ENCODE measurements at regions not wholly inside any gene's neighbourhood (a gene's known extent, or its start where the extent isn't known, plus 50 kb on each side); places are given as distances from the start of the nearest gene placed in this dataset.

DNA sequence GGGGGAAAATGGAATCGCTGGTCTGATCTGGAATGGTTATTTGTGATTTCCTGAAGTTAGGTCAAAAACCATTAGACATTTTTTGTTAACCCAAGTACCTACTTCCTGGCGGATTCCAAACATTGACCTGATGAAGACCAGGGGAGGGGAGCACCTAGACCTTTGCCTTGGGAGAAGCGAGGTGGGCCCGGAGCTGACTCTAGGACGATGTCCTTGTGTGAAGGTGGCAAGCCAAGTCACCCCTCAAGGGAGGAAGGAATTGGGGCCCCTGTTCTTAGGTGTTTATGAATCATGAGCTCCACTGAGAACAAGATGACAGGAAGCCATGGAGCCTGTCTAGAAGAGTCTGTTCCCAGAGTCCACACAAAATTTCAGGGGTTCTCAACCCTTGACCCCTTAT lies 204.9 kb upstream of the FOXF1 start:
- SMC1A ChIA-PET (ENCODE audit: uncharacterized antibody, unreplicated experiment): no interaction called here
- TF ChIP-seq MEF2A (IDR thresholded peaks at IDR 0.05; ENCODE audit: insufficient read depth, low read depth, low read length) (no peak), MXI1 (IDR thresholded peaks at IDR 0.05; ENCODE audit: low read depth, low read length) (no peak), ZNF207 (IDR thresholded peaks at IDR 0.05; ENCODE audit: borderline replicate concordance) (no peak), BMI1 (IDR thresholded peaks at IDR 0.05; ENCODE audit: borderline replicate concordance) (no peak), IRF3 (IDR thresholded peaks at IDR 0.05) (no peak), POU2F2 (IDR thresholded peaks at IDR 0.05; ENCODE audit: borderline replicate concordance, low read depth, low read length) (no peak), NFYB (IDR thresholded peaks at IDR 0.05; ENCODE audit: insufficient read depth, low read depth, low read length) (no peak), SREBF2 (IDR thresholded peaks at IDR 0.05; ENCODE audit: low read length) (no peak), ZSCAN29 (IDR thresholded peaks at IDR 0.05) (no peak), SRF (IDR thresholded peaks at IDR 0.05; ENCODE audit: low read depth in 2 of 2, low read length in 2 of 2) (no peak), RELA (IDR thresholded peaks at IDR 0.05; ENCODE audit: borderline replicate concordance, partially characterized antibody) (no peak)
- TF ChIP-seq, protein P1, sequence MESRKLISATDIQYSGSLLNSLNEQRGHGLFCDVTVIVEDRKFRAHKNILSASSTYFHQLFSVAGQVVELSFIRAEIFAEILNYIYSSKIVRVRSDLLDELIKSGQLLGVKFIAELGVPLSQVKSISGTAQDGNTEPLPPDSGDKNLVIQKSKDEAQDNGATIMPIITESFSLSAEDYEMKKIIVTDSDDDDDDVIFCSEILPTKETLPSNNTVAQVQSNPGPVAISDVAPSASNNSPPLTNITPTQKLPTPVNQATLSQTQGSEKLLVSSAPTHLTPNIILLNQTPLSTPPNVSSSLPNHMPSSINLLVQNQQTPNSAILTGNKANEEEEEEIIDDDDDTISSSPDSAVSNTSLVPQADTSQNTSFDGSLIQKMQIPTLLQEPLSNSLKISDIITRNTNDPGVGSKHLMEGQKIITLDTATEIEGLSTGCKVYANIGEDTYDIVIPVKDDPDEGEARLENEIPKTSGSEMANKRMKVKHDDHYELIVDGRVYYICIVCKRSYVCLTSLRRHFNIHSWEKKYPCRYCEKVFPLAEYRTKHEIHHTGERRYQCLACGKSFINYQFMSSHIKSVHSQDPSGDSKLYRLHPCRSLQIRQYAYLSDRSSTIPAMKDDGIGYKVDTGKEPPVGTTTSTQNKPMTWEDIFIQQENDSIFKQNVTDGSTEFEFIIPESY (IDR thresholded peaks at IDR 0.05): no peak
- TF ChIP-seq, protein P2, sequence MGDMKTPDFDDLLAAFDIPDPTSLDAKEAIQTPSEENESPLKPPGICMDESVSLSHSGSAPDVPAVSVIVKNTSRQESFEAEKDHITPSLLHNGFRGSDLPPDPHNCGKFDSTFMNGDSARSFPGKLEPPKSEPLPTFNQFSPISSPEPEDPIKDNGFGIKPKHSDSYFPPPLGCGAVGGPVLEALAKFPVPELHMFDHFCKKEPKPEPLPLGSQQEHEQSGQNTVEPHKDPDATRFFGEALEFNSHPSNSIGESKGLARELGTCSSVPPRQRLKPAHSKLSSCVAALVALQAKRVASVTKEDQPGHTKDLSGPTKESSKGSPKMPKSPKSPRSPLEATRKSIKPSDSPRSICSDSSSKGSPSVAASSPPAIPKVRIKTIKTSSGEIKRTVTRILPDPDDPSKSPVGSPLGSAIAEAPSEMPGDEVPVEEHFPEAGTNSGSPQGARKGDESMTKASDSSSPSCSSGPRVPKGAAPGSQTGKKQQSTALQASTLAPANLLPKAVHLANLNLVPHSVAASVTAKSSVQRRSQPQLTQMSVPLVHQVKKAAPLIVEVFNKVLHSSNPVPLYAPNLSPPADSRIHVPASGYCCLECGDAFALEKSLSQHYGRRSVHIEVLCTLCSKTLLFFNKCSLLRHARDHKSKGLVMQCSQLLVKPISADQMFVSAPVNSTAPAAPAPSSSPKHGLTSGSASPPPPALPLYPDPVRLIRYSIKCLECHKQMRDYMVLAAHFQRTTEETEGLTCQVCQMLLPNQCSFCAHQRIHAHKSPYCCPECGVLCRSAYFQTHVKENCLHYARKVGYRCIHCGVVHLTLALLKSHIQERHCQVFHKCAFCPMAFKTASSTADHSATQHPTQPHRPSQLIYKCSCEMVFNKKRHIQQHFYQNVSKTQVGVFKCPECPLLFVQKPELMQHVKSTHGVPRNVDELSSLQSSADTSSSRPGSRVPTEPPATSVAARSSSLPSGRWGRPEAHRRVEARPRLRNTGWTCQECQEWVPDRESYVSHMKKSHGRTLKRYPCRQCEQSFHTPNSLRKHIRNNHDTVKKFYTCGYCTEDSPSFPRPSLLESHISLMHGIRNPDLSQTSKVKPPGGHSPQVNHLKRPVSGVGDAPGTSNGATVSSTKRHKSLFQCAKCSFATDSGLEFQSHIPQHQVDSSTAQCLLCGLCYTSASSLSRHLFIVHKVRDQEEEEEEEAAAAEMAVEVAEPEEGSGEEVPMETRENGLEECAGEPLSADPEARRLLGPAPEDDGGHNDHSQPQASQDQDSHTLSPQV (IDR thresholded peaks at IDR 0.05): no peak
- TF ChIP-seq, protein P3, sequence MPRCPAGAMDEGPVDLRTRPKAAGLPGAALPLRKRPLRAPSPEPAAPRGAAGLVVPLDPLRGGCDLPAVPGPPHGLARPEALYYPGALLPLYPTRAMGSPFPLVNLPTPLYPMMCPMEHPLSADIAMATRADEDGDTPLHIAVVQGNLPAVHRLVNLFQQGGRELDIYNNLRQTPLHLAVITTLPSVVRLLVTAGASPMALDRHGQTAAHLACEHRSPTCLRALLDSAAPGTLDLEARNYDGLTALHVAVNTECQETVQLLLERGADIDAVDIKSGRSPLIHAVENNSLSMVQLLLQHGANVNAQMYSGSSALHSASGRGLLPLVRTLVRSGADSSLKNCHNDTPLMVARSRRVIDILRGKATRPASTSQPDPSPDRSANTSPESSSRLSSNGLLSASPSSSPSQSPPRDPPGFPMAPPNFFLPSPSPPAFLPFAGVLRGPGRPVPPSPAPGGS (IDR thresholded peaks at IDR 0.05; ENCODE audit: borderline replicate concordance, insufficient read depth, low read depth, low read length, poor library complexity, severe bottlenecking): no peak
- TF ChIP-seq, protein P4, sequence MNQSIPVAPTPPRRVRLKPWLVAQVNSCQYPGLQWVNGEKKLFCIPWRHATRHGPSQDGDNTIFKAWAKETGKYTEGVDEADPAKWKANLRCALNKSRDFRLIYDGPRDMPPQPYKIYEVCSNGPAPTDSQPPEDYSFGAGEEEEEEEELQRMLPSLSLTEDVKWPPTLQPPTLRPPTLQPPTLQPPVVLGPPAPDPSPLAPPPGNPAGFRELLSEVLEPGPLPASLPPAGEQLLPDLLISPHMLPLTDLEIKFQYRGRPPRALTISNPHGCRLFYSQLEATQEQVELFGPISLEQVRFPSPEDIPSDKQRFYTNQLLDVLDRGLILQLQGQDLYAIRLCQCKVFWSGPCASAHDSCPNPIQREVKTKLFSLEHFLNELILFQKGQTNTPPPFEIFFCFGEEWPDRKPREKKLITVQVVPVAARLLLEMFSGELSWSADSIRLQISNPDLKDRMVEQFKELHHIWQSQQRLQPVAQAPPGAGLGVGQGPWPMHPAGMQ (IDR thresholded peaks at IDR 0.05; ENCODE audit: borderline replicate concordance): no peak

More for the DNA sequence above, 204.9 kb upstream of the FOXF1 start:
- ChIA-PET CTCF (no interaction called here), POLR2A (no interaction called here), RAD21 (ENCODE audit: unreplicated experiment) (no interaction called here)
- Histone ChIP-seq H3K27me3 (replicated peaks in 1 of 2; ENCODE audit: control insufficient read depth in 2 of 2, insufficient read depth in 2 of 2, low read length in 1 of 2) (peaks cover 3 to 7% of the 10 kb centered on the region in 2 experiments; a peak in 3 of 4 replicates), H3K4me1 (ENCODE audit: control insufficient read depth, insufficient read depth, low read length) (no peaks in the 10 kb centered on the region), H3K27ac (ENCODE audit: control insufficient read depth, insufficient read depth) (no peak overlapping the region), H3K36me3 (ENCODE audit: control insufficient read depth in 2 of 2, insufficient read depth in 2 of 2, low read length in 1 of 2) (no peaks in the 10 kb centered on the region), H3K4me2 (ENCODE audit: control insufficient read depth, insufficient read depth) (no peak overlapping the region), H3K79me2 (ENCODE audit: control insufficient read depth, insufficient read depth, low read length) (no peaks in the 10 kb centered on the region), H3K4me3 (no peak overlapping the region), H3K9me3 (replicated peaks; ENCODE audit: control insufficient read depth, insufficient read depth, low read length) (no peaks in the 10 kb centered on the region; the same call in 2 of the 3 replicates), H2AFZ (ENCODE audit: control insufficient read depth, low read depth, low read length) (no peak overlapping the region), H4K20me1 (ENCODE audit: control insufficient read depth, insufficient read depth) (no peaks in the 10 kb centered on the region), H3K9ac (ENCODE audit: control insufficient read depth, insufficient read depth, low read length) (no peak overlapping the region)
- in situ Hi-C loops (cut with MboI) (no loop called here), intact Hi-C loops (cut with micrococcal nuclease; ENCODE audit: unreplicated experiment) (no loop called here)
- no TSS peak for BruUV-seq (replicated peaks)
- no peak for ATAC-seq
- 35% methylated on average over 5 of the region's 5 CpGs for WGBS (ENCODE audit: insufficient coverage, insufficient replicate concordance, low lambda C conversion rate, missing lambda C conversion rate)
- no peak for DNase-seq (ENCODE audit: low read depth, low spot score)
- FAIRE-seq: no peak

All from GM12878 (cell line).